Stomach (tissue), 4 donors: ENCODE measurements at regions not wholly inside any gene's neighbourhood (a gene's known extent, or its start where the extent isn't known, plus 50 kb on each side); places are given as distances from the start of the nearest gene placed in this dataset.

Experiments used
- CTCF ChIP-seq, 7 experiments: fragments of 450-650 bp in 4 of 7; fragments of 200-600 bp in 3 of 7; sonication (generic) in 3 of 7; IDR thresholded peaks; one replicate each; pipeline ENCODE4 v1.5.1; 2016 to 2019; ENCODE audit warnings: antibody characterized with exemption in 7 of 7, control low read depth in 2 of 7, mild to moderate bottlenecking in 1 of 7
- EP300 ChIP-seq: sonication (generic); formaldehyde crosslinking; IDR thresholded peaks from one replicate; pipeline ENCODE4 v1.6.1; 2017; ENCODE audit warnings: antibody characterized with exemption
- POLR2AphosphoS5 ChIP-seq, 3 donors: sonication (generic); formaldehyde crosslinking; IDR thresholded peaks; one replicate each; pipeline ENCODE4 v1.6.1; 2016; ENCODE audit warnings: antibody characterized with exemption in 3 of 3

GRCh38 chr4:14552119-14552518, 450.2 kb upstream of the CPEB2 start:
- TF ChIP-seq CTCF (IDR thresholded peaks at IDR 0.05) (no peak), POLR2AphosphoS5 (IDR thresholded peaks at IDR 0.05) (no peak), EP300 (no peak)
